Muscle of leg (tissue), 3 donors: ENCODE measurements at regions not wholly inside any gene's neighbourhood (a gene's known extent, or its start where the extent isn't known, plus 50 kb on each side); places are given as distances from the start of the nearest gene placed in this dataset.

ENCODE experiments used
- DNase-seq: peaks from one replicate; pipeline ENCODE4 v3.0.0; 2013
- H3K27ac ChIP-seq: one replicate; pipeline ENCODE4 v1.5.1; 2013; ENCODE audit warnings: mild to moderate bottlenecking, low read length, control low read depth
- H3K27me3 ChIP-seq: one replicate; pipeline ENCODE4 v1.6.1; 2013; ENCODE audit warnings: low read length; ENCODE audit not compliant: control insufficient read depth, insufficient read depth
- H3K36me3 ChIP-seq: one replicate; pipeline ENCODE4 v1.6.1; 2013; ENCODE audit warnings: low read length; ENCODE audit not compliant: control insufficient read depth, insufficient read depth
- H3K4me1 ChIP-seq: one replicate; pipeline ENCODE4 v1.6.1; 2013; ENCODE audit warnings: low read length; ENCODE audit not compliant: control insufficient read depth, insufficient read depth
- H3K4me3 ChIP-seq: one replicate; pipeline ENCODE4 v1.5.1; 2013; ENCODE audit warnings: low read length, control low read depth
- H3K9me3 ChIP-seq: replicated peaks from 2 replicates; pipeline ENCODE4 v1.6.1; 2013; ENCODE audit warnings: low read depth, low read length; ENCODE audit not compliant: control insufficient read depth
- WGBS: methylation state at CpG from one replicate; pipeline ENCODE4 v1.1.5; 2013; ENCODE audit warnings: missing lambda C conversion rate; ENCODE audit not compliant: insufficient coverage; 5-methylcytosine and 5-hydroxymethylcytosine counted together

DNA sequence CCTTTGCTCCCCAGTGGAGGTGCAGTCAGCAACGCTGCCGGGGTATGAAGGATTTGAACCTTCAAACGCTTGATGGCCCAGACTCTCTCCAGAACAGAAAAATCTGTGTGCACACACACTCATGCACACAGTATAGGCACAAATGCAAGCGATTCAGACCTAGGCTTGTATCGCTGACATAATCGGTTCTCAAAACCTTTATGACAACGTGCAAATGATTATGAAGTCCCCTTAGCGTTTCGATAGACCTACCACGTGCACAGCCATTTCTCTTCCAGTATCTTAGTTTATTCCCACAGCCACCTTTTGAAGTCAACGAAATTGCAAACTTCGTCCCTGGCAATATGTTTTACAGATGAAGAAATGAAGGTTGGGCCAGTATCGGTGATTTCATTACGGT is 138.9 kb upstream of the MYCN start:
- WGBS, result 92% methylated on average over 12 of the region's 14 CpGs
- Histone ChIP-seq H3K9me3 (no peaks in the 10 kb centered on the region), H3K4me1 (peaks cover 24% of the 10 kb centered on the region), H3K36me3 (no peaks in the 10 kb centered on the region), H3K4me3 (no peak overlapping the region), H3K27ac (no peak overlapping the region), H3K27me3 (peaks cover 15% of the 10 kb centered on the region)
- DNase-seq, result no peak

- no peak for DNase-seq
Measured at GRCh38 chr2:15801904-15802303, 138.4 kb upstream of the MYCN start.

DNA sequence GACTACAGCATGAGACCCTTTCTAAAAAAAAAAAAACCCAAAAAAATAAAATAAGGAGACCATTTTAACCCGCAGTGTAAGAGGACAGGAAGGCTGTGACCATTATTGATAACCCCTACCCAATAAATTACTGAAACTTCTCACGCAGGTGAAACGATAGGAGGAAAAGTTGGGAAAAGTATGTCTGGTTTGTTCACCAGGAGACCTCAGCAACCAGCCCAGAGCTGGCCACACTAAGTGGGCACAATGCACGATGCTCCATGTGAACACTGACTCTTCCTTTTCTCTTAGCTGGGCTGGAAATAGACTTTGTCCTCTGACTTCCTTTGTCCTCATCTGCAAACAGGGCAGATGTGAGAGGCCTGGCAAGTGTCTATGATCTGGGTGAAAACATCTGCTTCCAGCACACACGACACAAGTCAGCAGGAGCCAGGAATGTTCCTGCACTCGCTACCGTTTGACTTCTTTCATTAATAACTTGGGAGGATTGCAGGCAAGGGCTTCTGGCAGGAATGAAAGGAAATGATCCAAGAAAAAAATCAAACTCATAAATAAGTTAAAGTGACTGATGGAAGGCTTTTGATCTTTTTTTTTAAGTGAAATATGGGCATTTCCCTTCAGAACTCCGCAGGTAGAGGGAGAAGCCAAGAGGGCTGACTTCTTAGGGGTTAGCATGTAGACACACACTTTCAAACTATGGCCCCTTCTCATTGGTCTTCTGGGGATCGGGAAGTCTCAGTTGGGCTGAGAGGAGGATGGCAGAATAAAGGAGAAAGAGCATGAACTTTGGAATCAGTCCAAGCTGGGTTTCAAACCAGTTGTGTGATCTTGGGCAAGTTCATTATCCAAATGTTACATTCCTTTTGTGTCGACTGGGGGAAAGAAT is 137.4 kb upstream of the MYCN start:
- H3K36me3 ChIP-seq, result no peaks in the 10 kb centered on the region
- H3K4me1 ChIP-seq, result peaks cover 24% of the 10 kb centered on the region
- 17% methylated on average over 1 of the region's 10 CpGs for WGBS
- DNase-seq, result peak; percentile 23
- H3K27ac ChIP-seq, result no peak overlapping the region
- H3K27me3 ChIP-seq, result peaks cover 10% of the 10 kb centered on the region
- H3K4me3 ChIP-seq, result no peak overlapping the region
- no peaks in the 10 kb centered on the region for H3K9me3 ChIP-seq

More at GRCh38 chr2:15801904-15802303, 138.4 kb upstream of the MYCN start:
- 92% methylated on average over 2 of the region's 6 CpGs for WGBS
- no peak overlapping the region for H3K4me3 ChIP-seq
- H3K9me3 ChIP-seq, result no peaks in the 10 kb centered on the region
- H3K27me3 ChIP-seq, result peaks cover 15% of the 10 kb centered on the region
- H3K36me3 ChIP-seq, result no peaks in the 10 kb centered on the region
- H3K27ac ChIP-seq, result no peak overlapping the region
- H3K4me1 ChIP-seq, result peaks cover 24% of the 10 kb centered on the region

DNA sequence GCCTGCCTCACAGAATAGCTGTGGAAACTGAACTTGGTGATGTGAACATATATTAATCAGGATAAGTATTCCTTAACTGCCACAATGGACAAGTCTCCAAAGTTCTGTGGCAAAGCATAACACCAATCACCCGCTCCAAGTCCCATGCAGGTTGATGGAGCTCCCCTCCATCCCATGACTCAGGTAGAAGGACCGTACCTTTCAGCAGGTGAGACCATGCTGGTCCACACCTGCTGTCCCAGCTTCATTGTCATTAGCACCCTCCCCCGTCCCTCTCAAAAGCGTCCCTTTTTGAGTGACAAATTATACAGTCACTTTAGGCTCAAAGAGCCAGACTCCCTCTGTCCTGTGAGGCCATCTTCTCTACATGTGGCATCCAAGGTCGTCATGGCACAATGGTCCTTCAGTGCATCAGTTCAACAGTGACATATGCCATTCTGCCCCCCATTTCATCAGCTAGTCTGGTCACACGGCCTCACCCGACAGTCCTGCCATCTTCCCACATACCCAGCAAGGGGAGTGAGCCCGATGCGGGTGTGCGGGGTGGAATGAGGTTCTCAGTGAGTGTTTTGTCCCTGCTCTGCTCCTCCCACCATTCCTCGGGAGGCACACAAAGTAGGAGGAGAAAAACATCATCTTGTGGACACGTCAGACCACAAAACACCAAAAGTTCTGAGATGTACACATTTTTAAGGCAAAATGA is 136.7 kb upstream of the MYCN start:
- H3K4me1 ChIP-seq, result peaks cover 23% of the 10 kb centered on the region
- WGBS, result 87% methylated on average over 4 of the region's 12 CpGs
- DNase-seq, result no peak

DNA sequence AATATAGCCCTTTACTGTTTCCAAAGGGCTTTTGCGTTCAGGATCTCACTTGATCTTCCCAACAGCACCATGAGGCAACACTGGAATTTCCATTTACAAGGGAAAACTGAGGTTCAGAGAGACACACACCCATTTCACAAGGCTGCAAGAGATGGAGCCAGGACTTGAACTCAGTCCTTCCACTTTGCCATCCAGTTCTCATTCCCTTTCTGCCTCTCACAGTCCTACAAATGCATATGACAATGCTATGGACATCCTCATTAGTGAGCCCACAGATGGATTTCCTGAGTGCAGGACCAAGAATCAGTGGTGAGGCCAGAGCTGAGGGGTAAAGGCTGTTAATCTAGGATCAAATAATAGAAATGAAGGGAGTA is 136.1 kb upstream of the MYCN start:
- Histone ChIP-seq H3K36me3 (no peaks in the 10 kb centered on the region), H3K4me1 (peaks cover 22% of the 10 kb centered on the region), H3K9me3 (no peaks in the 10 kb centered on the region), H3K27ac (no peak overlapping the region), H3K4me3 (no peak overlapping the region), H3K27me3 (peaks cover 17% of the 10 kb centered on the region)
- DNase-seq, result no peak
- WGBS, result no CpG with 5 or more reads among the region's 1 CpG

More for the DNA sequence above, 136.7 kb upstream of the MYCN start:
- H3K27ac ChIP-seq, result no peak overlapping the region
- peaks cover 14% of the 10 kb centered on the region for H3K27me3 ChIP-seq
- H3K4me3 ChIP-seq, result no peak overlapping the region
- no peaks in the 10 kb centered on the region for H3K36me3 ChIP-seq
- H3K9me3 ChIP-seq, result no peaks in the 10 kb centered on the region

GRCh38 chr2:15804691-15805090 is 135.7 kb upstream of the MYCN start:
- no CpG with 5 or more reads among the region's 2 CpGs for WGBS
- DNase-seq, result no peak
- H3K27me3 ChIP-seq, result peaks cover 21% of the 10 kb centered on the region
- no peaks in the 10 kb centered on the region for H3K9me3 ChIP-seq
- peaks cover 18% of the 10 kb centered on the region for H3K4me1 ChIP-seq
- no peak overlapping the region for H3K4me3 ChIP-seq
- no peaks in the 10 kb centered on the region for H3K36me3 ChIP-seq
- no peak overlapping the region for H3K27ac ChIP-seq

DNA sequence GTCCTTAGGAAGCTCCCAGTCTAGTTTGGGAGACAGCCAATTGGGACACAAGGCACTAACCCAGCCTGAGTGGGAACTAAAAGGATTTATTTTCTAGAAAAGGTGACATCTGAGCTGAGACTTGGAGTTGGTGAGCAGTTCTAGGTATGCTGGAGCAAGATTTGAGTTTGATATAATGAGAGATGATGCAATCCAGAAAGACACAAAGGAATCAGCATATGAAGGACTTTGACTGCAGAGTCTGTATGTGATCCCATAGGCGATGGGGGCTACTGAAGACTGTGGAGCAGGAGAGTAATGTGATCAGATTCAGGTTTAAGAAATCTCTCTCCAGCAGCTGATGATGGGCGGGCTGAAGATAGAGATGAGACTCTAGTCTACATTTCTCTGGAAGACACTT is 135.1 kb upstream of the MYCN start:
- WGBS, result 100% methylated on average over 1 of the region's 2 CpGs

GRCh38 chr2:15805772-15806171 is 134.6 kb upstream of the MYCN start:
- Histone ChIP-seq H3K27ac (no peak overlapping the region), H3K4me3 (no peak overlapping the region), H3K27me3 (peaks cover 26% of the 10 kb centered on the region), H3K36me3 (no peaks in the 10 kb centered on the region), H3K4me1 (peaks cover 25% of the 10 kb centered on the region), H3K9me3 (no peaks in the 10 kb centered on the region)
- 100% methylated on average over 2 of the region's 4 CpGs for WGBS
- no peak for DNase-seq

More for the DNA sequence above, 135.1 kb upstream of the MYCN start:
- DNase-seq, result no peak
- Histone ChIP-seq H3K36me3 (no peaks in the 10 kb centered on the region), H3K27me3 (peaks cover 24% of the 10 kb centered on the region), H3K4me1 (peaks cover 21% of the 10 kb centered on the region), H3K4me3 (no peak overlapping the region), H3K27ac (no peak overlapping the region), H3K9me3 (no peaks in the 10 kb centered on the region)

DNA sequence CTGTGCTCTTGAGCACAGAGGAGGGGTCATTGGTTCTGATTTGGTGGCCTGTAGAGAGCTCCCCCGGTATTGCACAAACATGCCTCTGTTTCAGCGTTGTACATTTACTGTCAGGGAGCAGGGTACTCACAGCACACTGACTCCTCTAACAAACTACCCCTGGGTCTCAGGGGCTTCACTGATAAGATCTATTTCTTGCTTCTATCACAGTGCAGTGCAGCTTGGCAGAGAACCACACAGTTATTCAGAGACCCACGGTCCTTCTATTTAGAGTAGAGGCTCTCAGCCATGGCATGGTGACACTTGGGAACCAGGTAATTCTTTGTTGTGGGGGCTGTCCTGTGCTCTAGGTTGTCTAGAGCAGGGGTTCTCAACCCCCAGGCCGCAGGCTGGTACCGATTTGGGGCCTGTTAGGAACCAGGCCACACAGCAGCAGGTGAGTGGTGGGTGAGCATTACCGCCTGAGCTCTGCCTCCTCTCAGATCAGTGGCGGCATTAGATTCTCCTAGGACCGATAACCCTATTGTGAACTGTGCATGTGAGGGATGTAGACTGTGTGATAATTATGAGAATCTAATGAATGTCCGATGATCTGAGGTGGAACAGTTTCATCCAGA is 133.4 kb upstream of the MYCN start:
- no peak for DNase-seq
- WGBS, result 85% methylated on average over 6 of the region's 9 CpGs
- Histone ChIP-seq H3K27me3 (peaks cover 23% of the 10 kb centered on the region), H3K27ac (no peak overlapping the region), H3K4me3 (no peak overlapping the region), H3K36me3 (no peaks in the 10 kb centered on the region), H3K4me1 (peaks cover 28% of the 10 kb centered on the region), H3K9me3 (no peaks in the 10 kb centered on the region)
